ENCODE measurements at regions not wholly inside any gene's neighbourhood (a gene's known extent, or its start where the extent isn't known, plus 50 kb on each side); places are given as distances from the start of the nearest gene placed in this dataset.

DNA sequence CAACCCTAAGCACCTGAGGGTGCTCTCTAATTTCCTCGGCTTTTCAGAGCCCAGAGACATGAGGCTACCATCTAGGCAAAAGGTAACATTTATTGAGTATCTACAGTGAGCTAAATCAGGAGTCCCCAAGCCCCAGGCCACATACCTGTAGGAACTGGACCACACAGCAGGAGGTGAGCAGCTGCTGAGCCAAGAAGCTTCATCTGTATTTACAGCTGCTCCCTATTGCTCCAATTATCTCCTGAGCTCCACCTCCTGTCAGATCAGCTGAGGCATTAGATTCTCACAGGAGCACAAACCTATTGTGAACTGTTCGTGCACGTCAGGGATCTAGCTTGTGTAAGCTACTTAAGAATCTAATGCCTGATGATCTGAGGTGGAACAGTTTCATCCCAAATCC lies 70.2 kb downstream of the RND3 start:
- H3K9me3 ChIP-seq (replicated peaks in 1 of 11), result peaks cover 0 to 6% (median 0%) of the 10 kb centered on the region in 11 experiments; a peak in 5 of 22 replicates
- H3K4me2 ChIP-seq, result no peak overlapping the region
- no peak for TF ChIP-seq Cebpa-rat (IDR thresholded peaks at IDR 0.05)
- no peaks in the 10 kb centered on the region for H3K36me3 ChIP-seq
- no peak overlapping the region for H3K9ac ChIP-seq
- no peaks in the 10 kb centered on the region for H3K27me3 ChIP-seq
- H3K4me3 ChIP-seq, result no peak overlapping the region
- no peak overlapping the region for H3K27ac ChIP-seq
- H3K4me1 ChIP-seq, result peaks cover 0 to 10% (median 0%) of the 10 kb centered on the region in 10 experiments; a peak in 3 of 20 replicates
- H4K20me1 ChIP-seq, result no peaks in the 10 kb centered on the region

- TF ChIP-seq Cebpa-rat (IDR thresholded peaks at IDR 0.05), result no peak
- no peaks in the 10 kb centered on the region for H3K36me3 ChIP-seq
- peaks cover 0 to 6% (median 0%) of the 10 kb centered on the region in 11 experiments; a peak in 5 of 22 replicates for H3K9me3 ChIP-seq (replicated peaks in 1 of 11)
- H3K4me2 ChIP-seq, result no peak overlapping the region
- H3K9ac ChIP-seq, result no peak overlapping the region
- H3K27ac ChIP-seq, result no peak overlapping the region
- no peaks in the 10 kb centered on the region for H4K20me1 ChIP-seq
- H3K4me1 ChIP-seq, result peaks cover 0 to 10% (median 0%) of the 10 kb centered on the region in 10 experiments; a peak in 3 of 20 replicates
- no peaks in the 10 kb centered on the region for H3K27me3 ChIP-seq
- H3K4me3 ChIP-seq, result no peak overlapping the region
Observed at GRCh38 chr2:150415022-150415421, 72.4 kb downstream of the RND3 start.

DNA sequence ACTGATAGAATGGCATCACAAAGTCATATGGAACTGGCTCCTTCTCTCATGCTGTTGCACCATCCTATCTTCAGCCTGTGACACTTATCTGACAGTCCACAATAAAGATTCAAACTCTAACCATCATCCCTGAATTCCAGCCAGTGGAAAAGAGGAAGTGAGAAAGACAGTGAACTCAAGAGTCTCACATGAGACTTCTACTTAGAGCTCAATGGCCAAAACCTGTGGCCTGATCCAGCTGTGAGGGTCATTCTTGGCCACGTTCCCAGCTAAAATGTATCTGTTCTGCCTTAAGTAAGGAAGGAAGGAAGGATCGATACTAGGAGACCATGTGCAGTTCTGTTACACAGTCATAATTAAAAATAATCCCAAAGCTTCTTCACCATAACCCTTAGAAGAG lies 73.6 kb downstream of the RND3 start:
- H3K36me3 ChIP-seq, result no peaks in the 10 kb centered on the region
- peaks cover 0 to 10% (median 0%) of the 10 kb centered on the region in 10 experiments; a peak in 3 of 20 replicates for H3K4me1 ChIP-seq
- no peak for TF ChIP-seq Cebpa-rat (IDR thresholded peaks at IDR 0.05)
- H4K20me1 ChIP-seq, result no peaks in the 10 kb centered on the region
- H3K4me2 ChIP-seq, result peak overlapping the region in 2 of 11 experiments; percentile 15 to 21; a peak in 2 of 22 replicates
- H3K9me3 ChIP-seq (replicated peaks in 1 of 11), result peaks cover 0 to 6% (median 0%) of the 10 kb centered on the region in 11 experiments; a peak in 5 of 22 replicates
- H3K27me3 ChIP-seq, result no peaks in the 10 kb centered on the region
- no peak overlapping the region for H3K27ac ChIP-seq
- H3K4me3 ChIP-seq, result no peak overlapping the region
- H3K9ac ChIP-seq, result no peak overlapping the region

DNA sequence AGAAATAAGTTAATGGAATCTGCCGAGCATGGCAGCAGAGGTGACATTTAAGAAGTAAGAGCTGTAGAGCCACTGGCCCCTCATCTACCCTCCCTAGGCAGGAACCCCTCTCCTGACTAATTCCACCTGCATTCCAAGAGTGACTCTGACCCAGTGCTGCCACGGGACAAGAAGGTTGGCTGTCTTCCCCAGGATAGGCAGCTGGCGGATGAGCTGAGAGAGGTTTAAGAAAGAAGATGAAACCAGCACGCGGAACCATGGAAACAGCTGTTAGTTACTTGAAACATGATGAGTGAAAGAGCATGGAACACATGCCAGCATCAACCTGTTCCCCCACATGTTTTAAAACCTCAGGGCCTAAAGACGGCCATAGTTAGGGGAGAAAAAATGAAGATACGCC lies 74.1 kb downstream of the RND3 start:
- Histone ChIP-seq H3K9me3 (replicated peaks in 1 of 11) (peaks cover 0 to 6% (median 0%) of the 10 kb centered on the region in 11 experiments; a peak in 4 of 22 replicates), H3K9ac (no peak overlapping the region), H3K4me2 (peak overlapping the region in 2 of 11 experiments; percentile 15 to 21; a peak in 2 of 22 replicates), H3K27me3 (no peaks in the 10 kb centered on the region), H3K4me3 (no peak overlapping the region), H3K36me3 (no peaks in the 10 kb centered on the region), H4K20me1 (no peaks in the 10 kb centered on the region), H3K4me1 (peaks cover 0 to 10% (median 0%) of the 10 kb centered on the region in 10 experiments; a peak in 3 of 20 replicates), H3K27ac (no peak overlapping the region)
- no peak for TF ChIP-seq Cebpa-rat (IDR thresholded peaks at IDR 0.05)

DNA sequence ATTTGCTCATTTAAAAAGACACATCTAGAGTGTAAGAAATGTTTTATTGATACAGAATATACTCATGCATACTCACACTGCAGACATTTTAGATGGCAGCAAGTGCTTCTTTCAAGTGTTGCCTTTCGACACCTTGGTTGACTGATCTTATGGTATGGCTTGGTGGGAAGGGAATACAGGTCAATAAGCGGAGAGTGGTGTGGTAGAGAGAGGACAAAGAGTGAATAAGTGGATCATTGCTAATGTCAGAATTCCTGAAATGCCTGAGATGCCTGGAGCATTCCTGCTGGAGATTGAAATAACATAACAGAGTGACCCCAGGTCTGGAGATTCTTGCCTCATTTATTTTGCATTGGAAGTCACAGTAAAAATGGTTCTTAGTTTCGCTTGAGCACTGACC lies 76.7 kb downstream of the RND3 start:
- no peak overlapping the region for H3K9ac ChIP-seq
- no peak overlapping the region for H3K4me2 ChIP-seq
- no peak overlapping the region for H3K4me3 ChIP-seq
- no peak overlapping the region for H3K27ac ChIP-seq
- H3K36me3 ChIP-seq, result no peaks in the 10 kb centered on the region
- no peaks in the 10 kb centered on the region for H3K27me3 ChIP-seq
- H3K9me3 ChIP-seq (replicated peaks in 1 of 11), result no peaks in the 10 kb centered on the region
- no peaks in the 10 kb centered on the region for H4K20me1 ChIP-seq
- TF ChIP-seq Cebpa-rat (IDR thresholded peaks at IDR 0.05), result no peak
- H3K4me1 ChIP-seq, result peaks cover 0 to 12% (median 0%) of the 10 kb centered on the region in 10 experiments; a peak in 3 of 20 replicates

DNA sequence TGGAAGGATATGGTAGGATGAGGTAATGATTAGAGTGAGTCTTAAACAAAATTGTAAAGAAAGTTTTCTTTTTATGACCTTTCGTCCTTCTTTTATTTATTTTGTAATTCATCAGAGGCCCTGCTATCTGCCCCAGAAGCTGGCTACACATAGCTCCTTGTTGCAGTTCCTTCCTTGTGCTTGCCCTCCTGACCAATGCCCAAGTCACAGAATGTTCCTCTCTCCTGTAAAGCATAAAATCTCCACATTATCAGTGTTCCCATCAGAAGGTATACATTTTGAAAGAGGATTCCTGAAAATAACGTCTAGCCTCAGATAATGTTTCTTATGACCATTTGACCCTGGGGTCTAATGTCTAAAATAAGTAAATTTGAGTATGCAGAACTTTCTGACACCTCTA lies 78.3 kb downstream of the RND3 start:
- no peak overlapping the region for H3K27ac ChIP-seq
- TF ChIP-seq Cebpa-rat (IDR thresholded peaks at IDR 0.05), result no peak
- no peaks in the 10 kb centered on the region for H3K36me3 ChIP-seq
- H3K9ac ChIP-seq, result no peak overlapping the region
- no peaks in the 10 kb centered on the region for H4K20me1 ChIP-seq
- H3K27me3 ChIP-seq, result no peaks in the 10 kb centered on the region
- H3K9me3 ChIP-seq (replicated peaks in 1 of 11), result 0 out of 22 replicates have a peak, but pooled peaks cover 0 to 3% (median 0%) of the 10 kb centered on the region in 11 experiments
- no peak overlapping the region for H3K4me3 ChIP-seq
- peaks cover 0 to 15% (median 0%) of the 10 kb centered on the region in 10 experiments; a peak in 3 of 20 replicates for H3K4me1 ChIP-seq
- no peak overlapping the region for H3K4me2 ChIP-seq

- no peaks in the 10 kb centered on the region for H4K20me1 ChIP-seq
- no peak for TF ChIP-seq Cebpa-rat (IDR thresholded peaks at IDR 0.05)
- H3K4me1 ChIP-seq, result peaks cover 0 to 6% (median 0%) of the 10 kb centered on the region in 10 experiments; a peak in 1 of 20 replicates
- H3K9ac ChIP-seq, result no peak overlapping the region
- 0 out of 22 replicates have a peak, but pooled peaks cover 0 to 3% (median 0%) of the 10 kb centered on the region in 11 experiments for H3K9me3 ChIP-seq (replicated peaks in 1 of 11)
- no peaks in the 10 kb centered on the region for H3K27me3 ChIP-seq
- H3K4me2 ChIP-seq, result no peak overlapping the region
- H3K4me3 ChIP-seq, result no peak overlapping the region
- H3K27ac ChIP-seq, result no peak overlapping the region
- no peaks in the 10 kb centered on the region for H3K36me3 ChIP-seq
Observed at GRCh38 chr2:150404147-150404546, 83.3 kb downstream of the RND3 start.

DNA sequence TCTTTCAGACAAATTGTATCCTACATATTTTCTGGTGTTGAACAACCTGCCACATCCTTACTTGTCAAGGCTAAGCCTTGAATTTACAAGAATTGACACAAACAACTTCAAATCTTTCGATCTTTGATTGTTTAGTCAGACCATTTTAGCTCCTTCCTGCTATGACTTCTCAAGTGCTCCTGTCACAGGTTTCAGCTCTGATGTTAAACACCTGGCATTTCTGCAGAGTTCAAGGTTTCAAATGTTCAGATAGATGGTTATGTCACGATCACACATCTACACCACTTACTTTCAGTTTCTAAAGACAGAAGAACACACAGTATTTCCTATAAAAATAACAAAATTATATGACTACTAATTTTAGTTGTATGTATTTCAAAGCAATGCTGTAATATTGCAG lies 84.0 kb downstream of the RND3 start:
- no peak overlapping the region for H3K27ac ChIP-seq
- H3K27me3 ChIP-seq, result no peaks in the 10 kb centered on the region
- H3K4me1 ChIP-seq, result peaks cover 0 to 6% (median 0%) of the 10 kb centered on the region in 10 experiments; a peak in 1 of 20 replicates
- no peak for TF ChIP-seq Cebpa-rat (IDR thresholded peaks at IDR 0.05)
- 0 out of 22 replicates have a peak, but pooled peaks cover 0 to 3% (median 0%) of the 10 kb centered on the region in 11 experiments for H3K9me3 ChIP-seq (replicated peaks in 1 of 11)
- no peak overlapping the region for H3K9ac ChIP-seq
- H3K4me2 ChIP-seq, result peak overlapping the region in 3 of 11 experiments; percentile 3 to 25 (median 15); a peak in 1 of 22 replicates
- no peaks in the 10 kb centered on the region for H4K20me1 ChIP-seq
- H3K36me3 ChIP-seq, result no peaks in the 10 kb centered on the region
- no peak overlapping the region for H3K4me3 ChIP-seq

DNA sequence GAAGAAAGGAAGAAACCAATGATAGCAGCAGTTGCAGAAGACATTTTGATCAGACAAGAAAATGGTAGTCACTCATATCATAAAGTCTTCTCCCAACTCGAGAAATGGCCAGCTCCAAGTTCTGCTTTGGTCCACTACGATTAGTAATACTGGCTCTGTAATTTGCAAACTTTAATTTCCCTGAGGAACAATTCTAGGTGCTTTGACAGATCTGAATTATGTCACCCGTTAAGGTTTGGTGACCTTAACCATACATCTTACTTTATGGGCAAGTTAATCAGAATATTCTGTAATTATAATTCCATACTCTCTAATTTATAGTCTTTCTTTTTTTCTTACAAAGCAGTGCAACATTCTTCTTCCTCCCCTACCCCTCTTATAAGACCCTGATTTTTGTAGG lies 84.5 kb downstream of the RND3 start:
- no peak overlapping the region for H3K9ac ChIP-seq

GRCh38 chr2:150400849-150401248 lies 86.6 kb downstream of the RND3 start:
- 0 out of 22 replicates have a peak, but pooled peaks cover 0 to 3% (median 0%) of the 10 kb centered on the region in 11 experiments for H3K9me3 ChIP-seq (replicated peaks in 1 of 11)
- H3K36me3 ChIP-seq, result no peaks in the 10 kb centered on the region
- H3K27me3 ChIP-seq, result no peaks in the 10 kb centered on the region
- no peak overlapping the region for H3K27ac ChIP-seq
- no peaks in the 10 kb centered on the region for H4K20me1 ChIP-seq
- no peak overlapping the region for H3K4me3 ChIP-seq
- H3K9ac ChIP-seq, result no peak overlapping the region
- H3K4me1 ChIP-seq, result peaks cover 0 to 6% (median 0%) of the 10 kb centered on the region in 10 experiments; a peak in 1 of 20 replicates
- peak overlapping the region in 1 of 11 experiments; percentile 1; a peak in 1 of 22 replicates for H3K4me2 ChIP-seq
- TF ChIP-seq Cebpa-rat (IDR thresholded peaks at IDR 0.05), result no peak

More for the DNA sequence above, 84.5 kb downstream of the RND3 start:
- Histone ChIP-seq H3K27me3 (no peaks in the 10 kb centered on the region), H3K9me3 (replicated peaks in 1 of 11) (0 out of 22 replicates have a peak, but pooled peaks cover 0 to 3% (median 0%) of the 10 kb centered on the region in 11 experiments), H3K36me3 (no peaks in the 10 kb centered on the region), H4K20me1 (no peaks in the 10 kb centered on the region), H3K4me1 (peaks cover 0 to 6% (median 0%) of the 10 kb centered on the region in 10 experiments; a peak in 1 of 20 replicates), H3K4me2 (no peak overlapping the region), H3K27ac (no peak overlapping the region), H3K4me3 (no peak overlapping the region)
- TF ChIP-seq Cebpa-rat (IDR thresholded peaks at IDR 0.05), result no peak
